Astrocyte (in vitro differentiated cells and primary cell): ENCODE measurements at regions not wholly inside any gene's neighbourhood (a gene's known extent, or its start where the extent isn't known, plus 50 kb on each side); places are given as distances from the start of the nearest gene placed in this dataset.
A peak's percentile ranks its signal among the peaks of the same experiment; 100 is the strongest.

Source experiments
- DNase-seq: peaks from one replicate; pipeline ENCODE4 v3.0.0-alpha.2; 2010; ENCODE audit warnings: low read depth
- FAIRE-seq: peaks from 2 replicates; lab custom pipeline; 2011; peaks lifted over from hg19 to GRCh38; lab: Jason Lieb, UNC
- H2AFZ ChIP-seq: 2 replicates; pipeline ENCODE4 v1.6.0; 2012; ENCODE audit warnings: low read depth, low read length, inconsistent platforms
- H3K27ac ChIP-seq: 2 replicates; pipeline ENCODE4 v1.5.1; 2011; ENCODE audit warnings: low read depth, low read length, inconsistent platforms
- H3K27me3 ChIP-seq: 2 replicates; pipeline ENCODE4 v1.6.0; 2011; ENCODE audit warnings: low read length, inconsistent platforms; ENCODE audit not compliant: insufficient read depth
- H3K36me3 ChIP-seq: 2 replicates; pipeline ENCODE4 v1.5.1; 2011; ENCODE audit warnings: low read length, inconsistent platforms; ENCODE audit not compliant: insufficient read depth
- H3K4me1 ChIP-seq: 2 replicates; pipeline ENCODE4 v1.5.1; 2011; ENCODE audit warnings: low read length, inconsistent platforms; ENCODE audit not compliant: insufficient read depth
- H3K4me2 ChIP-seq: 2 replicates; pipeline ENCODE4 v1.6.0; 2012; ENCODE audit warnings: low read length, inconsistent platforms
- H3K4me3 ChIP-seq: 2 replicates; pipeline ENCODE4 v1.5.1; 2011; ENCODE audit warnings: low read depth, mild to moderate bottlenecking, low read length, inconsistent platforms; ENCODE audit not compliant: insufficient read depth
- H3K79me2 ChIP-seq: 2 replicates; pipeline ENCODE4 v1.6.0; 2012; ENCODE audit warnings: mild to moderate bottlenecking, low read length, inconsistent platforms; ENCODE audit not compliant: insufficient read depth
- H3K9ac ChIP-seq: 2 replicates; pipeline ENCODE4 v1.6.0; 2012; ENCODE audit warnings: mild to moderate bottlenecking, low read length, inconsistent platforms
- H3K9me3 ChIP-seq: 2 replicates; pipeline ENCODE4 v1.5.1; 2012; ENCODE audit warnings: low read depth, mild to moderate bottlenecking, low read length, inconsistent platforms; ENCODE audit not compliant: insufficient read depth
- H4K20me1 ChIP-seq: 2 replicates; pipeline ENCODE4 v1.6.0; 2012; ENCODE audit warnings: low read length, inconsistent platforms; ENCODE audit not compliant: insufficient read depth
- H3K27ac Mint-ChIP-seq: one replicate; pipeline ENCODE4 v1.8.0; 2021; ENCODE audit warnings: mild to moderate bottlenecking, mixed read lengths; ENCODE audit not compliant: unreplicated experiment
- H3K27me3 Mint-ChIP-seq: one replicate; pipeline ENCODE4 v1.8.0; 2021; ENCODE audit warnings: low read depth, mixed read lengths; ENCODE audit not compliant: unreplicated experiment
- H3K36me3 Mint-ChIP-seq: one replicate; pipeline ENCODE4 v1.8.0; 2021; ENCODE audit warnings: low read depth, mixed read lengths; ENCODE audit not compliant: unreplicated experiment
- H3K4me1 Mint-ChIP-seq: one replicate; pipeline ENCODE4 v1.8.0; 2021; ENCODE audit warnings: low read depth, mixed read lengths; ENCODE audit not compliant: unreplicated experiment
- H3K4me3 Mint-ChIP-seq: one replicate; pipeline ENCODE4 v1.8.0; 2021; ENCODE audit warnings: mild to moderate bottlenecking, moderate library complexity, mixed read lengths; ENCODE audit not compliant: unreplicated experiment
- H3K9me3 Mint-ChIP-seq: one replicate; pipeline ENCODE4 v1.8.0; 2021; ENCODE audit warnings: mild to moderate bottlenecking, mixed read lengths; ENCODE audit not compliant: unreplicated experiment
- EZH2 ChIP-seq: IDR thresholded peaks from 2 replicates; pipeline ENCODE4 v1.6.1; 2012; ENCODE audit warnings: mild to moderate bottlenecking, low read length, inconsistent platforms; ENCODE audit not compliant: insufficient read depth
- TF ChIP-seq, protein P1 (sequence below): IDR thresholded peaks from 2 replicates; pipeline ENCODE4 v1.5.1; 2011; ENCODE audit warnings: low read depth, mild to moderate bottlenecking, inconsistent platforms, low read length, moderate library complexity; ENCODE audit not compliant: insufficient read depth

DNA sequence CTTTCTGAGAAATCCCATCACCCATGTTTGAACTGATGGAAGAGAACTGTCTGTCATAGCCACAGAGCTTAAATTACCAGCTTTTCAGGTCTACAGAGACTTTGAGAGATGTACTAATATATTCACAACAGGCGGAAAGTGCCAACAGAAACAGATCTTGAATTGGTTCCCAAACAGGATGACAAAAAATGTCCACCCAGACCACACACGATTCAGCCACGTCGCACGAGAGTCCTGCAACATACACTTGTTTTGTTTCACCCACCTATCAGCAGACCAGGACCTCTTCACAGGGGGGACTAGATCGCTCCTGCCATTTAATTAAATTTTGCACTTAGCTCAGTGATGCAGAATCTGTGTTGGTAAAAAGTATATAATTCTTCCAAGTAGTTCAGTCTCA, 187.1 kb upstream of the CEP162 start:
- Histone ChIP-seq H3K4me1 (peaks cover 3% of the 10 kb centered on the region), H3K9ac (no peak overlapping the region), H3K27ac (no peak overlapping the region), H4K20me1 (no peaks in the 10 kb centered on the region), H3K27me3 (no peaks in the 10 kb centered on the region), H3K9me3 (no peaks in the 10 kb centered on the region), H3K36me3 (no peaks in the 10 kb centered on the region), H3K4me2 (no peak overlapping the region), H2AFZ (no peak overlapping the region), H3K4me3 (no peak overlapping the region), H3K79me2 (no peaks in the 10 kb centered on the region)
- FAIRE-seq (no peak), DNase-seq (no peak)
- no peak overlapping the region for H3K27ac Mint-ChIP-seq
- H3K9me3 Mint-ChIP-seq, result no peaks in the 10 kb centered on the region
- peaks cover 5% of the 10 kb centered on the region for H3K27me3 Mint-ChIP-seq
- H3K4me1 Mint-ChIP-seq, result peaks cover 12% of the 10 kb centered on the region
- no peak overlapping the region for H3K4me3 Mint-ChIP-seq
- H3K36me3 Mint-ChIP-seq, result peaks cover 2% of the 10 kb centered on the region
- TF ChIP-seq EZH2, result no peak
- TF ChIP-seq, protein P1, sequence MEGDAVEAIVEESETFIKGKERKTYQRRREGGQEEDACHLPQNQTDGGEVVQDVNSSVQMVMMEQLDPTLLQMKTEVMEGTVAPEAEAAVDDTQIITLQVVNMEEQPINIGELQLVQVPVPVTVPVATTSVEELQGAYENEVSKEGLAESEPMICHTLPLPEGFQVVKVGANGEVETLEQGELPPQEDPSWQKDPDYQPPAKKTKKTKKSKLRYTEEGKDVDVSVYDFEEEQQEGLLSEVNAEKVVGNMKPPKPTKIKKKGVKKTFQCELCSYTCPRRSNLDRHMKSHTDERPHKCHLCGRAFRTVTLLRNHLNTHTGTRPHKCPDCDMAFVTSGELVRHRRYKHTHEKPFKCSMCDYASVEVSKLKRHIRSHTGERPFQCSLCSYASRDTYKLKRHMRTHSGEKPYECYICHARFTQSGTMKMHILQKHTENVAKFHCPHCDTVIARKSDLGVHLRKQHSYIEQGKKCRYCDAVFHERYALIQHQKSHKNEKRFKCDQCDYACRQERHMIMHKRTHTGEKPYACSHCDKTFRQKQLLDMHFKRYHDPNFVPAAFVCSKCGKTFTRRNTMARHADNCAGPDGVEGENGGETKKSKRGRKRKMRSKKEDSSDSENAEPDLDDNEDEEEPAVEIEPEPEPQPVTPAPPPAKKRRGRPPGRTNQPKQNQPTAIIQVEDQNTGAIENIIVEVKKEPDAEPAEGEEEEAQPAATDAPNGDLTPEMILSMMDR, result no peak

DNA sequence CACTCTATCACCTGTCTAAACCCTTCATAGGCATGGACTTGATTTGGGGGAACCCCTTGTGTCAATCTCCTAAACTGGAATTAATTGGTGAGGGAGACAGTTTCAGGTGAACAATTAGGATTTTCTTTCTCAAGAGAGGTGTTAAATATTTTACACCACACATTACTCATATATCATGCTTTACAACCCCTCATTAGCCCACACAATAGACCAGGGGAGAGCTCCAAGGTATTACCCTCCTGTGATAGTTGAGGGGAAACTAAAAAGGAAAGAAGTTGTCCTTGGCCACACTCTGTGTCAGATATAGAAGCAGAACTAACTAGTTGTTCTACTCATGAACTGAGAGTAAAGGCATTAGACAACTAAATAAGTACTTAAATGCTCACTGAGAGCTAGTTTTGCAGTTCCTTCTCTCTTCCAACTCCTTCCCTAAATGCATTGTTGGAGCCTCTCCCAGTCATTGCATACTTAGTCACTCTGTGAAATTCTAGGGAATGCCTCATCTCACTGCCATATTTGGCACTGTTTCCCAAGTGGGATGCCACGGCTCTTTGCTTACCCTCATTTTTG, 183.7 kb upstream of the CEP162 start:
- peaks cover 8% of the 10 kb centered on the region for H3K27me3 Mint-ChIP-seq
- TF ChIP-seq, protein P1, result no peak
- no peak for TF ChIP-seq EZH2
- DNase-seq (peak; percentile 67), FAIRE-seq (peak; percentile 97)
- H3K27me3 ChIP-seq, result peaks cover 2% of the 10 kb centered on the region
- peaks cover 3% of the 10 kb centered on the region for H3K4me1 ChIP-seq
- no peaks in the 10 kb centered on the region for H4K20me1 ChIP-seq
- H3K27ac ChIP-seq, result no peak overlapping the region
- no peaks in the 10 kb centered on the region for H3K9me3 ChIP-seq
- H3K36me3 ChIP-seq, result no peaks in the 10 kb centered on the region
- no peaks in the 10 kb centered on the region for H3K36me3 Mint-ChIP-seq
- H2AFZ ChIP-seq, result no peak overlapping the region
- H3K4me3 ChIP-seq, result no peak overlapping the region
- peak overlapping the region; percentile 29 for H3K27ac Mint-ChIP-seq
- H3K4me3 Mint-ChIP-seq, result no peak overlapping the region
- no peaks in the 10 kb centered on the region for H3K9me3 Mint-ChIP-seq
- no peak overlapping the region for H3K9ac ChIP-seq
- H3K4me2 ChIP-seq, result peak overlapping the region; percentile 26
- H3K79me2 ChIP-seq, result no peaks in the 10 kb centered on the region
- H3K4me1 Mint-ChIP-seq, result peaks cover 12% of the 10 kb centered on the region

DNA sequence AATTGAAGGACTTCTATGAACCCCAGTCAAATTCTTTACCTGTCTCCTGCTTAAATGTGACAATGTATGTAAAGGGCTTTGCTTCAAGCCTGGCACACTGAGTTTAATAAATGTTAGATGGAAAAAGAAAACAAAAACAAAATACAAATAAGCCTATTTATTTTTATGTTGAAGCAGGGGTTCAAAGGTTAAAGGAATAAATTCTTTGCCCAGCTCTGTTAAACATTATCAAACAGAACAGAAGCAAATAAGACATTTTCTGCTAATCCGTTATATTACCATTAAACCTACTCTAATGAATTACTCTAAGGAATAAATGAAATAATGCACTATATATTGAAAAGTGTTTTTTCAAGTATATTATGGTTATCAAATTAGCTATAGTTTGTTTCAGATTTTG, 182.5 kb upstream of the CEP162 start:
- no peaks in the 10 kb centered on the region for H3K36me3 ChIP-seq
- H4K20me1 ChIP-seq, result no peaks in the 10 kb centered on the region
- FAIRE-seq (no peak), DNase-seq (no peak)
- H3K36me3 Mint-ChIP-seq, result no peaks in the 10 kb centered on the region
- H3K27ac ChIP-seq, result no peak overlapping the region
- no peak overlapping the region for H3K4me3 ChIP-seq
- peaks cover 2% of the 10 kb centered on the region for H3K27me3 ChIP-seq
- no peak overlapping the region for H3K27ac Mint-ChIP-seq
- no peak overlapping the region for H3K4me2 ChIP-seq
- no peaks in the 10 kb centered on the region for H3K9me3 ChIP-seq
- no peak for TF ChIP-seq EZH2
- TF ChIP-seq, protein P1, result no peak
- H3K4me1 ChIP-seq, result peaks cover 3% of the 10 kb centered on the region
- peaks cover 5% of the 10 kb centered on the region for H3K27me3 Mint-ChIP-seq
- H3K4me1 Mint-ChIP-seq, result peaks cover 12% of the 10 kb centered on the region
- no peaks in the 10 kb centered on the region for H3K79me2 ChIP-seq
- no peak overlapping the region for H3K9ac ChIP-seq
- H3K4me3 Mint-ChIP-seq, result no peak overlapping the region
- no peaks in the 10 kb centered on the region for H3K9me3 Mint-ChIP-seq
- H2AFZ ChIP-seq, result no peak overlapping the region
